GM12892 (cell line): ENCODE measurements at regions not wholly inside any gene's neighbourhood (a gene's known extent, or its start where the extent isn't known, plus 50 kb on each side); places are given as distances from the start of the nearest gene placed in this dataset.

Experiments
- POLR2A ChIP-seq: IDR thresholded peaks from 2 replicates; pipeline ENCODE4 v1.6.1; 2011; ENCODE audit warnings: low read depth, low read length, control low read depth
- POLR2AphosphoS5 ChIP-seq: IDR thresholded peaks from 2 replicates; pipeline ENCODE4 v1.6.1; 2011; ENCODE audit warnings: low read depth, low read length, control low read depth
- TAF1 ChIP-seq: IDR thresholded peaks from 2 replicates; pipeline ENCODE4 v1.6.1; 2011; ENCODE audit warnings: low read depth, mild to moderate bottlenecking, control low read depth, low read length, borderline replicate concordance

DNA sequence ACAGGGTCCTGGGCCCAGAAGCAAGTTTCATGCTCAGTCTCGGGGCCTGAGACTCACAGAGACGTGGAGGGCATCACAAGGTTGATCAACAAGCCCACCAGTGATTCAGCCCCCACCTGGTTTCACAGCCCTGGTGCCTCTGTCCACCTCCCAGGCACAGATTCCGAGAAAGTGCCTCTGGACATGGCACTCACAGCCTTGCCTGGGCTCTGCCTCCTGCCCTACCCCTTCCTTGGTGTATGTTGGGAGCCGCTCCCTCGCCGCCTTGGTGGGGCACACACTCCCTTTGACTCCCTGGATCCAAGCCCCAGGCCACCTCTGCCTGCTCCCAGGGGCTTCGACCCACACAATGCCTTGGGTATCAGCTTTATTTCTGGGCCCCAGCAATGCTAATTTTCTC is 200.8 kb upstream of the PPP2R2D start:
- TF ChIP-seq POLR2A: no peak
- TF ChIP-seq POLR2AphosphoS5: no peak
- TF ChIP-seq TAF1: no peak
